OCI-LY1 (cell line): ENCODE measurements at regions not wholly inside any gene's neighbourhood (a gene's known extent, or its start where the extent isn't known, plus 50 kb on each side); places are given as distances from the start of the nearest gene placed in this dataset.

Experiments used
- H2AFZ ChIP-seq: fragments of 200-600 bp; sonication (generic), shearing (Covaris generic); 2 replicates; pipeline ENCODE4 v1.6.0; 2014; ENCODE audit warnings: antibody characterized with exemption, mild to moderate bottlenecking, low read length
- H3F3A ChIP-seq: fragments of 200-600 bp; sonication (generic), shearing (Covaris generic); 2 replicates; pipeline ENCODE4 v1.6.0; 2014; ENCODE audit warnings: mild to moderate bottlenecking, antibody characterized with exemption, low read length, moderate library complexity; ENCODE audit not compliant: insufficient read depth
- H3K27ac ChIP-seq: fragments of 200-600 bp; sonication (generic); 2 replicates; pipeline ENCODE4 v1.5.1; 2014; ENCODE audit warnings: low read length, mixed run types, mild to moderate bottlenecking, low read depth; ENCODE audit not compliant: poor library complexity, severe bottlenecking
- H3K27me3 ChIP-seq: fragments of 200-600 bp; sonication (generic); 2 replicates; pipeline ENCODE4 v1.6.0; 2014; ENCODE audit warnings: antibody characterized with exemption, mild to moderate bottlenecking, low read length, moderate library complexity; ENCODE audit not compliant: insufficient read depth
- H3K36me3 ChIP-seq: fragments of 200-600 bp; sonication (generic); 2 replicates; pipeline ENCODE4 v1.6.1; 2014; ENCODE audit warnings: mild to moderate bottlenecking, antibody characterized with exemption, low read length, moderate library complexity, mixed read lengths; ENCODE audit not compliant: insufficient read depth
- H3K4me1 ChIP-seq: fragments of 200-600 bp; sonication (generic); 2 replicates; pipeline ENCODE4 v1.5.1; 2014; ENCODE audit warnings: mild to moderate bottlenecking, low read length, moderate library complexity; ENCODE audit not compliant: insufficient read depth, severe bottlenecking
- H3K4me2 ChIP-seq: fragments of 200-600 bp; sonication (generic), shearing (Covaris generic); 2 replicates; pipeline ENCODE4 v1.6.1; 2014; ENCODE audit warnings: low read length
- H3K4me3 ChIP-seq: fragments of 200-600 bp; sonication (generic); 2 replicates; pipeline ENCODE4 v1.5.1; 2014; ENCODE audit warnings: low read length, low read depth, mild to moderate bottlenecking, mixed read lengths; ENCODE audit not compliant: poor library complexity, severe bottlenecking
- H3K79me2 ChIP-seq: fragments of 200-600 bp; shearing (Covaris generic); 2 replicates; pipeline ENCODE4 v1.6.1; 2016; ENCODE audit warnings: mixed run types, low read length, mixed read lengths; ENCODE audit not compliant: insufficient read depth
- H3K9ac ChIP-seq: fragments of 200-600 bp; sonication (generic), shearing (Covaris generic); 2 replicates; pipeline ENCODE4 v1.6.1; 2014; ENCODE audit warnings: mild to moderate bottlenecking, low read length, mixed read lengths
- H3K9me2 ChIP-seq: fragments of 200-600 bp; sonication (generic), shearing (Covaris generic); 2 replicates; pipeline ENCODE4 v1.6.1; 2014; ENCODE audit warnings: low read depth, mild to moderate bottlenecking, low read length, mixed read lengths
- H3K9me3 ChIP-seq: fragments of 200-600 bp; shearing (Covaris generic); 2 replicates; pipeline ENCODE4 v1.6.1; 2014; ENCODE audit warnings: low read length, mixed read lengths
- H4K20me1 ChIP-seq: fragments of 200-600 bp; sonication (generic), shearing (Covaris generic); 2 replicates; pipeline ENCODE4 v1.6.0; 2016; ENCODE audit warnings: mild to moderate bottlenecking, low read length; ENCODE audit not compliant: insufficient read depth
- CTCF ChIP-seq: fragments of 200-600 bp; sonication (generic), shearing (Covaris generic); IDR thresholded peaks from 2 replicates; pipeline ENCODE4 v1.5.1; 2017; ENCODE audit warnings: mild to moderate bottlenecking, antibody characterized with exemption, low read length, moderate library complexity, mixed read lengths
- EZH2 ChIP-seq: fragments of 200-600 bp; sonication (generic), shearing (Covaris generic); IDR thresholded peaks from 2 replicates; pipeline ENCODE4 v1.8.0; 2017; ENCODE audit warnings: borderline replicate concordance, mixed run types, mild to moderate bottlenecking, antibody characterized with exemption, low read length, moderate library complexity, mixed read lengths

- Histone ChIP-seq H2AFZ (no peak overlapping the region), H3K79me2 (no peaks in the 10 kb centered on the region), H3K36me3 (no peaks in the 10 kb centered on the region), H3K9me3 (no peaks in the 10 kb centered on the region), H3K27me3 (no peaks in the 10 kb centered on the region), H3K9me2 (no peaks in the 10 kb centered on the region), H3K4me3 (no peak overlapping the region), H3K9ac (no peak overlapping the region), H3K27ac (no peak overlapping the region), H3F3A (no peaks in the 10 kb centered on the region), H3K4me1 (no peaks in the 10 kb centered on the region), H3K4me2 (no peak overlapping the region), H4K20me1 (no peaks in the 10 kb centered on the region)
- TF ChIP-seq CTCF (no peak), EZH2 (no peak)
Measured at GRCh38 chr6:14838133-14838583, 407.7 kb upstream of the JARID2 start.

GRCh38 chr6:14841901-14842421 is 403.9 kb upstream of the JARID2 start:
- H3K4me3 ChIP-seq: no peak overlapping the region
- H3K4me2 ChIP-seq: no peak overlapping the region
- no peak overlapping the region for H3K9ac ChIP-seq
- H3K36me3 ChIP-seq: no peaks in the 10 kb centered on the region
- H2AFZ ChIP-seq: no peak overlapping the region
- no peak for TF ChIP-seq EZH2
- no peaks in the 10 kb centered on the region for H3K79me2 ChIP-seq
- H4K20me1 ChIP-seq: no peaks in the 10 kb centered on the region
- H3K9me2 ChIP-seq: no peaks in the 10 kb centered on the region
- no peaks in the 10 kb centered on the region for H3F3A ChIP-seq
- no peak overlapping the region for H3K27ac ChIP-seq
- no peaks in the 10 kb centered on the region for H3K9me3 ChIP-seq
- no peaks in the 10 kb centered on the region for H3K4me1 ChIP-seq
- H3K27me3 ChIP-seq: no peaks in the 10 kb centered on the region

GRCh38 chr6:14844411-14844810 is 401.5 kb upstream of the JARID2 start:
- Histone ChIP-seq H2AFZ (no peak overlapping the region), H4K20me1 (no peaks in the 10 kb centered on the region), H3K9me2 (no peaks in the 10 kb centered on the region), H3K27ac (no peak overlapping the region), H3K4me1 (no peaks in the 10 kb centered on the region), H3K79me2 (no peaks in the 10 kb centered on the region), H3K27me3 (0 out of 2 replicates have a peak, but pooled peaks cover 2% of the 10 kb centered on the region), H3F3A (no peaks in the 10 kb centered on the region), H3K4me3 (no peak overlapping the region), H3K36me3 (no peaks in the 10 kb centered on the region), H3K4me2 (no peak overlapping the region), H3K9ac (no peak overlapping the region), H3K9me3 (no peaks in the 10 kb centered on the region)
- TF ChIP-seq EZH2: no peak
- no peak for TF ChIP-seq CTCF

GRCh38 chr6:14848019-14848418 is 397.9 kb upstream of the JARID2 start:
- TF ChIP-seq CTCF: no peak
- no peak for TF ChIP-seq EZH2
- H3K4me3 ChIP-seq: no peak overlapping the region
- no peaks in the 10 kb centered on the region for H3K9me2 ChIP-seq
- H3K36me3 ChIP-seq: no peaks in the 10 kb centered on the region
- H2AFZ ChIP-seq: no peak overlapping the region
- H3K9ac ChIP-seq: no peak overlapping the region
- no peaks in the 10 kb centered on the region for H3K9me3 ChIP-seq
- no peaks in the 10 kb centered on the region for H3K79me2 ChIP-seq
- no peak overlapping the region for H3K4me2 ChIP-seq
- 0 out of 2 replicates have a peak, but pooled peaks cover 2% of the 10 kb centered on the region for H3K27me3 ChIP-seq
- no peaks in the 10 kb centered on the region for H4K20me1 ChIP-seq
- no peak overlapping the region for H3K27ac ChIP-seq
- H3F3A ChIP-seq: no peaks in the 10 kb centered on the region
- H3K4me1 ChIP-seq: no peaks in the 10 kb centered on the region
